ENCODE measurements at regions not wholly inside any gene's neighbourhood (a gene's known extent, or its start where the extent isn't known, plus 50 kb on each side); places are given as distances from the start of the nearest gene placed in this dataset.

- DNase-seq (ENCODE audit: low read depth in 2 of 2): no peak
Observed at GRCh38 chr6:148653138-148653776, 93.6 kb upstream of the UST start.

- DNase-seq (ENCODE audit: low read depth in 2 of 2): peak in 1 of 2 experiments; percentile 3
Observed at GRCh38 chr6:148657048-148657447, 89.8 kb upstream of the UST start.

- DNase-seq (ENCODE audit: low read depth in 2 of 2): no peak
Observed at GRCh38 chr6:148658681-148659430, 88.0 kb upstream of the UST start.

- no peak for DNase-seq (ENCODE audit: low read depth in 2 of 2)
Observed at GRCh38 chr6:148667395-148667794, 79.4 kb upstream of the UST start.

GRCh38 chr6:148671085-148671484 lies 75.7 kb upstream of the UST start:
- DNase-seq (ENCODE audit: low read depth in 2 of 2): no peak

- no peak for DNase-seq (ENCODE audit: low read depth in 2 of 2)
Observed at GRCh38 chr6:148671952-148672351, 74.9 kb upstream of the UST start.

- no peak for DNase-seq (ENCODE audit: low read depth in 2 of 2)
Observed at GRCh38 chr6:148674306-148674705, 72.5 kb upstream of the UST start.

GRCh38 chr6:148677594-148678476 lies 69.0 kb upstream of the UST start:
- DNase-seq (ENCODE audit: low read depth in 2 of 2): no peak

- no peak for DNase-seq (ENCODE audit: low read depth in 2 of 2)
Observed at GRCh38 chr6:148678682-148679081, 68.1 kb upstream of the UST start.

GRCh38 chr6:148681666-148682065 lies 65.2 kb upstream of the UST start:
- DNase-seq (ENCODE audit: low read depth in 2 of 2): peak in 1 of 2 experiments; percentile 2

GRCh38 chr6:148682252-148682651 lies 64.6 kb upstream of the UST start:
- no peak for DNase-seq (ENCODE audit: low read depth in 2 of 2)

GRCh38 chr6:148682990-148683389 lies 63.8 kb upstream of the UST start:
- no peak for DNase-seq (ENCODE audit: low read depth in 2 of 2)

- DNase-seq (ENCODE audit: low read depth in 2 of 2): no peak
Observed at GRCh38 chr6:148689168-148689567, 57.7 kb upstream of the UST start.

- DNase-seq (ENCODE audit: low read depth in 2 of 2): no peak
Observed at GRCh38 chr6:148693882-148694484, 52.8 kb upstream of the UST start.

All from fibroblast of skin of left quadriceps (primary cell).